DMS114 treated with DMSO at 0.1 percent for 48 hours (cell line): ENCODE measurements at regions not wholly inside any gene's neighbourhood (a gene's known extent, or its start where the extent isn't known, plus 50 kb on each side); places are given as distances from the start of the nearest gene placed in this dataset.
"Not testable (repeated sequence)": the region's sequence is repeated elsewhere in the genome, so short reads cannot be mapped to it uniquely, and the experiment has no call there.

Experiments
- DNase-seq: peaks from one replicate; lab custom pipeline; 2025; ENCODE audit not compliant: unreplicated experiment; lab: John Stamatoyannopoulos, UW

DNA sequence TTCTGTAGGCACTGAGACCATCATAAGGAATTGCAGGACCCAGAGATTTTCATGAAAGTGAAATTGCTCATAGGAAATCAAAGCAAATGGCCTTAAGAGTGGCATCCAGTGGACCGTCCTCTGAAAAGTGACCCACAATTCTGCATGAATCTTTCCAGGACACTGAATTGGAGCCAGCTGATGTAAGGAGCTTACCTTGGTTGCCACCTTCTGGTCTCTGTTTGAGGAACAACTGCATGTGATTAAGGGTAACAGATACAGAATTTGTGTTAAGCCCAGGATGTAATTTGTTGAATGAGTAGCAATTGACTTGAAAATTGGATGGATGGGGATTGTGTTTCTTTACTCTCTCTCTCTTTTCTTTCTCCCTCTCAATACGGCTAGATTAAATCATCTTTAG is 49.9 kb upstream of the GAS1 start:
- DNase-seq: no peak

DNA sequence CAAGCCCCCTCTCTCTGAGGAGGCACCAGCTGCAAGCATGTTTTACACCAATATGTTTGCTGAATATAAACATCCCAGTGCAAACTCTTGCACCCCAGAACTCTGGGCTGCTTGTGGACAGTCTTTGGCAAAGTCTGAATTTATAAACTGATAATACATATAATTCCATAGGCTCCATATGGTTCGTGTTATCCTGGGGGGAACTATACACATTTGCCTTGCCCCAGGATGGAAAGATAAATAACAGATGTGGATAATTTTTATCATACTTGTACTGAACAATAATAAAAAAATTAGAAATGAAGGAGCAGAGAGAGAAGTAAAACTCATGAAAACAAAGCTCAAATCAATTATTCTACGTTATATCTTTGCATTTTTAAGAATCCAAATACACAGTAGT is 50.6 kb upstream of the GAS1 start:
- no peak for DNase-seq

DNA sequence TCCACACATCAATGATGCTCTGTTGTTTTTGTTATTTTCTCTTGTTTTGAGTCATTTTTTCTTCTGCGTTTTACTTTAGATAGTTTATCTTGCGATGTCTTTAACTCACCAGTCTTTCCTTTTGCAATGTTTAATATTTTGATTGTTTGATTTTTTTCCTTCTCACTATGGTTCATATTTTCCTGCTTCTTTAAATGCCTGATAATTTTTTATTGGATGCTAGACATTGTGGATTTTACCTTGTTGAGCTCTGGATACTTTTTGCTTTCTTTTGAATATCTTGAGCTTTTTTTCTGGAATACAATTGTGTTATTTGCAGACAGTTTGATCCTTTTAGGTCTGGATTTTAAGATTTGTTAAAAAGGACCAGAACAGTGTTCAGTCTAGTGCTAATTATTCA is 55.2 kb upstream of the GAS1 start:
- DNase-seq: no peak

DNA sequence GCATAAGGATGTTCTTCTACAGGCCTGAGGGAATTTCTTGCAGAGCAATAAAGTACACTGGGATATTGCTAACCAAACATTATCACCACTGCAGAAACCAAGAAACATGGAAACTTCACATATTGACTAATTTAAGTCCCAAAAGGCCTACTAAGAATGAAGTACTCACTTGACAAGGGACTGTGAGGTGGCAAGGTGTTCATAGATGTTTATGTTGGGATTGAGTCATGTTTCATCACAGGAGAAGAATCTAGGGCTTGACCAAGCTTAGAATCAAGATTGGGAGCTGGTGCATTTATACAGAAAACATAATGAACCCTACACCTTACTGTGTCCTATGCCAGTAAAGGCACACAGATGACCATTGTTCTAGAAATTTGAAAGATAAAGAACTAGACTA is 56.7 kb upstream of the GAS1 start:
- no peak for DNase-seq

DNA sequence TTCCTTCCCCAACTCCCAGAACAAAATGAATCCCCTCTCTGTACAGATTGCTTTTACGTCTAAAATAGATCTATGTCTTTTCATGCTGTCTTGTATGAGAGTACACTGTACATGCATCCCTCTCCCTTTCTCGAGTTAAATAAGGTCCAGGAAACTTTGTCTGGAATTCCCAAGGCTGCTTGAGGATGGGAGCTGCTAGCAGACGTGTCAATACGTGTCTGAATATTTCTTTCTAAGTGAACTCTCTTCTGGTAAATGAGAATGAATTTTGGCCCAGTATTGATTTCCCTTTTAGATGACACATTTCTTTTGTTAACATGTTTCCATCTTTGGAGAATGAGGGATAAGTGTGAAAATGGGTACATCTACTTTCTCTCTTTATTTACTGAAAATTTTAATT is 59.6 kb upstream of the GAS1 start:
- DNase-seq: no peak

DNA sequence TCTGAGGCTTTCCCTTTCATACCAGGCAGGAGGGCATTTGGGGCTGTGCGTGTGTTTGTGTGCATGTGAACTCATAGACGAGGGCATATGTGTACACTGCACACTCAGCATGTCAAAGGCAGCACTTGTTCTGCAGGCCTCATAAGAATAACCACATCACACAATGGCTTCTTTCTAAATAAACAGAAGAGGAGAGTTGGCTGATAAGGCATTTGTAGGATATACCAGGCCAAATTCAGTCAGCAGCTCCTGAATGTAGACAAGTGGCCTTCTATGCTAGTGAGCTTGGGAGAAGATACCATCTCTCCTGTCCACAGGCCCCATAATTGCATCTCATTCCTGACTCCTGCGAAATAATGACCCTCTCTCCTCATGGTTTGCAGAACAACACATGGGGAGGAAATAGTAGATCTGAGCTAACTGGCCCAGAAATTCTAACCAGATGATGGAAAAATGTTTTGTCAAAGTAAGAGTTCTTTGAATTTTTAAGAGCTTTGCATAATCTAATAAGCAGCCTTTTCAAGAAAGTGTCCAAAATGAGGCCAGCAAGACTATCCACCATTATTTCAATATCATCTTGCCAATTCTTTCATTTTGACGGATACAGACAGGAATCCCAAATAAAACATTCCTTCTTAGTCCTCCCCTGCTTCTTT is 60.5 kb upstream of the GAS1 start:
- DNase-seq: no peak

DNA sequence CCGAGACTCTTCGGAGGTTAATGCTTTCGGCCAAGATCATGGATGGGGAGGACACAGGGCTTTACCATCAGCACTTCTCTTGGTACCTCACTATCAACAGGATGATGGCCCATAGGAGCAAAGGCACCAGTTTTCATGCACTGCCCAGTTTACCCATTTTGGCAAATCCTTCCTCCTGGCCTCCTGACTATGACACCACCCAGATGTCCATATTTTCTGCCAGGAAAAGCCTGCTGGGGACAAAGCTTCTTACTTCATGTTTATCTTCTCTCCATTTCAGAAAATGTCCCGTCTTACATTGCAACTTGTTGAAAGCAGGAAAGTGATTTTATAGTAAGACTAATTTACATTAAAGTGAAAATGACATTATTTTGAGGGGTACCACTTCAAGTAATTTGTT is 61.4 kb upstream of the GAS1 start:
- DNase-seq: no peak

DNA sequence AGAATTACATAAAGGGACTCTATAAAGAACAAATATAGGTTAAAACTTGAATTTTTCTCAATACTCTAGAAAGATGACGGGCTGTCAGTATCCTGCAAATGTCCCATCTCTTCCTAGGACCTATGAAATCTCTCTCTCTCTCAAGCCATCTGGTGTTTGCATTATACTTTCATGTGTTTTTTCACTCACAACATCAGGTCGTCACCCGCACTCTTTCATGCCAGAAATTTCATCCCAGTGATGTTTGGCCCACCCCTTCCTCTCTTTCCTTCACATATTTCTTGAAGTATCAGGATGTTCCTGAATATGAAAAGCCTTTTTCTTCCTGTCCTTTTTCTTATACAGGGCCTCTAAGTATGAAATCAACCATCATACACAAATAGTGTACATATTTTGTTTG is 63.3 kb upstream of the GAS1 start:
- DNase-seq: no peak

DNA sequence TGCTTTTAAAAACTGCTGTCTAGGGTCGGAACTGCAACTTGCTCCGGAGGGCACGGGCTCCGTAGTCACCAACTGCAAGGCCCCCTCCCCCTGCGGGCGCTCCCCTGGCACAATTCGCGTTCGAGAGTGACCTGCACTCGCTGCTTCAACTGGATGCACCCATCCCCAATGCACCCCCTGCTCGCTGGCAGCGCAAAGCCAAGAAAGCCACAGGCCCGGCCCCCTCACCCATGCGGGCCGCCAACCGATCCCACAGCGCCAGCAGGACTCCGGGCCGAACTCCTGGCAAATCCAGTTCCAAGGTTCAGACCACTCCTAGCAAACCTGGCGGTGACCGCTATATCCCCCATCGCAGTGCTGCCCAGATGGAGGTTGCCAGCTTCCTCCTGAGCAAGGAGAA is 64.2 kb upstream of the GAS1 start:
- no peak for DNase-seq

DNA sequence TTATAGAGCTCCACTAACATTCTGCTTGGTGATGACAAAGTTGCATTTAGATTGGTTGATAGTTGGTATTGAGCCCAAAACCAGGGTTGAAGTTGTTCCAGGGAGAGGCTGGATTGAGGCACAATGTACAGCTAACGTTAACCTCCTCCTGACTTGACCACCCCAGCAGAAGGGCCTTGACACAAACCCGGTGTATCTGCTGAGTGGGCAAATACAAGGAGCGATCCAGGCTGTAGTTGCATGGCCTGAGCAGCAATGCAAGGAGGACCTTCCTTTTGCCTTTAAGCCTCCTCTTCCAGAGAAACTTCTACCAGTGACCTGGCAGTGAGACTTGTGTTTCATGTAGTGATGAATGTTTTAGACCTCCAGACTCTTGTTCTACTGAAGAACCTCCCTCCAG is 66.2 kb upstream of the GAS1 start:
- no peak for DNase-seq

DNA sequence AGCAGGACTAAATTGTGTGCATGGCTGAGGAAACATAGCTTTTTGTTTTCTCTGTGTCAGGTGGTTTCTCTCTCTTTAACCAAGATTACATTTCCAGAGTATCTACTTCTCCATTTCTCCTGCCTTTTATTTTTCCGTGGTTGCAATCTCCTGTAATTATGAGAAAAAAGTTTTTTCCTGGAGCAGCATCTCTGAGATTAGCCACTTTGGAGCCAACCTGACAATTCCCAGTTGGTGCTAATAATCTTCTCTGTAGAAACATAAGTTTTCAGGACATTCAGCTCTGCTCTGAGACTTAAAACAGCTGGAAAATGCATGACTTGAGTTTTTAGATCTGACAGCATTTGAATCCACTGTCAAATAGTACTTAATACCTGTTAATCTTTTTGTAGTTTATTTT is 67.1 kb upstream of the GAS1 start:
- DNase-seq: no peak

DNA sequence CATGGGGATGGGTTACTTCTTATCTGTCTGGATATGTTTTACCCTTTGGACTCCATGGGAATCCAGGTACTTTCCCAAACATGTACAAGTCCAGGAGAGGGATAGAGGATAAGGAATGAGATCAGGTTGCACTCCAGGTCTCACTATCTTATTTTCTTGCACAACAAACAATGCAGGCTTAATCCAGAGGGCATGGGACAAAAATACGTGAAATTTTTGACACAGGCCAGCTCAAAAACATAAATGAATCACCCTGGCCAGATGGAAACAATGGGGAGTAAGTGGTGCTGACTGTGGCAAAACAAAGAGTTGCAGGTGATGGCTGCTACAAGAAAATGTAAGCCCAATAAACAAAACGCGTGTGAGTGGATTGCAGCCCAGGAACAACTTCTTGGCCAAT is 69.4 kb upstream of the GAS1 start:
- no peak for DNase-seq

DNA sequence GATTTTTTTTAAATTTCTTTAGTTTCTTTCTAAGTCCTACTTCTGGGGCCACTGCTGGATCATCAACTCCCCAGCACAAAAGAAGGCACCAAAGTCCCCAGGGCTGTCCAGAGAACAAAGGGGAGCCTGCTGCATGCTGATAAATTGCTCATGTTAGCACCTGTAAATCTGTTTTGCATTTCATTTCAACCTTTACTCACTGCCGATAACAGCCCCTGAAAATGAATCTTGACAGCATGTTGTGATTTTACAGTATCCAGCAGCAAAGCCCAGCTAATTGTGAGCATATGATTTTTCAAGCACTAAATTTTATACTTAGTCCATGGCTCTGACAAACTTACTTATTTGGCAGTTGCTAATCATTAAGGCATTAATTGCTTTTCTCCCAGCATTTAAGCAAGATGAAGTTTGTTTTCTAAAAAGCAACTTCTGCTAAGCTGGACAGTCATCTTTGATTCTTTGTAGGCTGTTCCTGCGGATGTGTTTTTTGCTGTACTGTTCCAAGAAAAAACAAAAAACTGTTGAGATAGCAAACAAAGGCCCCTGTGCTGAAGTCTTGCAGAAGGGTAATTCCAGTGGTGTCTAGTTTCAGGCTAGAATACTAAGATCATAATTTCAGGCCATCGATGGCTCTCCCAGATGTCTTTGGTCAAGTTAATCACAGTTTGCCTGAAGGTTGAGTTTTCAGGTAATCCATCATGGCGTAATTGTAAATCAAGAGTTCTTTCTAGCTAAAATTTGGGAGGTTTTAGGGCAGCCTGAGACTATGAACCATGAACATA is 73.1 kb upstream of the GAS1 start:
- no peak for DNase-seq

DNA sequence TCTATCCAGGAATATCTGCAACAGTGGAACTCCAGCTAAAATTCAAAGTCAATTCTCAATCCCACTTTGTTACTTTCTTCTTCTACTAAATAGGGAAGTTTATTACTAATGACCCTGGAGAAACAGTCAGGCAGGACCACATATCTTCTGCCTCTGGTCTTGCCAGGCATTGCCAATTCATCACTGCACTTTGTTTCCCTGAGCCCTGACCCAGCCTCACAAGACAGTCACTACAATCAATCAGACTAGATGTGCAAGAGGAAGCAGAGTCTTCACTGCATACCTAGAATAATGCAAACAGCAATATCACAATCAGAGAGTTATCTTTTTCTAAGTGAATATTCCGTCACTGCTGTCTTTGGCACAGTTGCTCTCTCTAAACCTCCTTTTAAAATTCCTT is 74.9 kb upstream of the GAS1 start:
- DNase-seq: no peak

DNA sequence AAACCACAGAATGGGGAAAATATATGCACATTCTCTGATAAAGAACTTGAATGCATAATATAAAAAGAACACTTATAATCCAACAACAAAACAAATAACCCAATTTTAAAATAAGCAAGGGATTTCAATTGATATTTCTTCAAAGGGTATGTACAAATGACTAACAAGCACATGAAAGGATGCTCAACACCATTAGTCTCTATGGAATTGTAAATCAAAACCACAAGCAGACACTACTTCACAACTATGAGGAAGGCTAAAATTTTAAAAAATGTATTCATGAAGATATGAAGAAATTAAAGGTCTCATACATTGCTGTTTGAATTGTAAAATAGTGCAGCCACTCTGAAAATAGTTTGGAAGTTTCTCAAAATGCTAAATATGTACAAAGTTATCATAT is 78.9 kb upstream of the GAS1 start:
- no peak for DNase-seq

DNA sequence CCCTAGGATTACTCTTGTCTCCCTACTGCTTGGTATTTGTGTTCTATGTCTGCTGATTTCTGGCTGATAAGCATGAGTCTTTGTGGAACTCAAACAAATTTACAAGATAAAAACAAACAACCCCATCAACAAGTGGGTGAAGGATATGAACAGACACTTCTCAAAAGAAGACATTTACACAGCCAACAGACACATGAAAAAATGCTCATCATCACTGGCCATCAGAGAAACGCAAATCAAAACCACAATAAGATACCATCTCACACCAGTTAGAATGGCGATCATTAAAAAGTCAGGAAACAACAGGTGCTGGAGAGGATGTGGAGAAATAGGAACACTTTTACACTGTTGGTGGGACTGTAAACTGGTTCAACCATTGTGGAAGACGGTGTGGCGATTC is 81.5 kb upstream of the GAS1 start:
- DNase-seq: not testable (repeated sequence)

DNA sequence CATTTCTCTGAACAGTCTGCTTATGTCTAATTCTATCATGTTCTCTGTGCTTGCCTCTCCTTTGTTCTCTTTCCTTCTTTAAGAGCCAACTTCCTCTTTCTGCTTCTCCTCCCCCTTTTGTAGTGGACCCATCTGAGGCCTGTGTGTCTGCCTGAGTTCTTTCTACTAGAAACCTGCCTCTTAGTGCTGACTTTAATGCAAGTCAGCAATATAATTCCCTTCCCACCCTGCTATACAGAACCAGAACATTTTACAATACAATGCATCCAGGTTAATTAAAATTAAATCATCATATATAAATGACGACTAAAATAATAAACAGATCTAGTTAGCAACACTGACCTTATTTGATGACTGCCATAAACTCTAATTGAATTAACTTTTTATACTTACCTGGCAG is 82.6 kb upstream of the GAS1 start:
- DNase-seq: no peak

DNA sequence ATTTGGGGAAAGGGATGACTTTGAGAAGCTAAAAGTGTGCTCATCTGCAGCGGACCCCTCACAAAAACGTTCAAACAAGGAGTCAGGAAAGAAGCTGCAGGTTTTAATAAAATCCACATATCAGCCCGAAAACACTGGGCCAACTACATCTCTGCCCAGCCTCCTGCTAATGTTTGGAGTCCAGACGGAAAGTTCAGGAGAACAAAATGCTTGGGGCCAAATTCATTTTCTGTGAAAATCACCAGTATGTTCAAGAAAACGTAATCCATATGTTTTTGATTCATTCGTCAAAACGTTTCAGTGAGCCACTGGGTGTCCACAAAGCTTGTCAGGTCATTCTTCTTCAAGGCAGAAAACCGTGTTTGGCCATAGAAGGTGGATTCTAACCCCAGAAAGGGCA is 87.5 kb upstream of the GAS1 start:
- no peak for DNase-seq

DNA sequence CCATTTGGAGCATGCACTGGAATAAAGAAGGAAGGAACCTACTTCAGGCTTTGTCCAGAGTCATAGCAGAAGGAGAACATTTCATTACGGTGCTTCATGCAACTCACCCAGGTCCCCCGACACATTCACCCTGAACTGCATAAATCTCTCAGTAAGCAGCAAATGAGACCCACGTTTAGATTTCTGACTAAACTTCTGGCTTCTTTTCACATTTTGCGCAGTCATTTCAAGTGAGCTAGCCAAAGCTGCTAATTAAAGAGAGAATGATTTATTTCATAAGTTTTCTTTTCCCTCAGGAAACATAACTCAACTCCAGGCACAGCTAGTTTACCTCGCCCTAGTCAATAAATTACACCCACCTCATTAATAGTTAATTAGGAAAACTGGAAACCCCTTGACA is 88.6 kb upstream of the GAS1 start:
- DNase-seq: no peak

DNA sequence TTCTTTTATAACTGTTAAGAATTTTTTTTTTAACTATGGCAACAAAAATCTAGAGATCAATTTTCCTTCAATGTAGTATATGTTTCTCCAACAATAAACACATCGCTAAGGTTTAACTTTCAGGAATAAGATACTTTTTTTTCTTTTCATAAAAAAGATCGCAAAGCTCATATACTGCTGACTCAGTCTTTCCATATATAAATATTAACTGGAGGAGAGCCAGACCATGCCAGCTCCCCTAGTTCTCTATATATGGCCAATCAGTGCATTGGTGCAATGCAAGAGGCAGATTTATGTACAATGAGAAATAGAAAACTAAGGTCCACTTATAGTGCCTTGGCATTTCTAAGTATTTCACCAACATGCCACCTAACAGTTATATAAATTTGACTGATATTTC is 89.2 kb upstream of the GAS1 start:
- DNase-seq: no peak

DNA sequence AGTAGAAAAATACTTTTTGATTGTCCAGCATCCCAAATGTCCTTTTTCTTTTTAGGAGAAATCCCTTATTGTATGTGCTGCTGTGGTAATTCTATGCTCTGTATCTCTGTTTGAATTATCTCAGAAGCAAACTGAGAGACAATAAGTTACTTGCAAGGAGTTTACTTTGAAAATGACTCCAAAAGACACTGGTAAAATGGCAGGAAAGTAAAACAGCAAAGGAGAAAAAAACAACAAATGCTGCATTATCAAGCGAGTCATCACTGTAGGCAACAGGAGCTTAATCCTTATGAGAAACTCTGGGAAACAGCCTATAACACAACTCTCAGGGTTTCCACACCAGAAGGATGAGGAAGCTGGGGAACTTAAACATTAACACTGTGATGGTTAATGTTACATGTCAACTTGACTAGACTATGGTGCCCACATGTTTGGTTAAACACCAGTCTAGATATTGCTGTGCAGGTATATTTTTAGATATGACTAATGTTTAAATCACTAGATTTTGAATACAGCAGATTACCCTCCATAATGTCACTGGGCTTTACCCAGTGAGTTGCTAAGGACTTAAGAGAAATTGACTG is 92.6 kb upstream of the GAS1 start:
- no peak for DNase-seq

DNA sequence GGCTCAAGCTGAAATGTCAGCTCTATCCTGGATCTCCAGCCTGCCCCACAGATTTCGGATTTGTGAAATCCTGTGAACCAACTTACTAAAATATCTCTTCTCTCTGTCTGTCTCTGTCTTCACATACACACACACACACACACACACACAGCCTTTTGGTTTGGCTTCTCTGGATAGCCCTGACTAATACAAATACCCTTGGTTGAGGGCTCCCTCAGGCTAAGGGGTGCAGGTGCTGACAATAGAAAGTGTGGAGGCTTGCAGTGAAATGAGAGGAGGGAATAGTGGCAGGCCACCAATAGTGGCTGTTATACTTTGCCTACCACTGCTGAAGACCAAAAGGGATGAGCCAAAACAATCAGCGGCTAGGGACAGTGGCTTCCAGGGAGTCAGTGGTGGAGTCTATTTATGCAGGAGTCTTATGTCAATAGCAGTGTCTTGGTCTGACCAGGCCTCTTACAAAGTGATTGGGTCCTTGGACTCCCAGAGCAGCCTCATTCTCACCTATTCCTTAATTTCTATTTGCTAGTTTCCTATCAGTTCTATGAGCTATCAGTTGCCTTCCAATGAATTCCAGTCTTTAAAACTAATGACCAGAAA is 93.2 kb upstream of the GAS1 start:
- DNase-seq: no peak
